ENCODE measurements at regions not wholly inside any gene's neighbourhood (a gene's known extent, or its start where the extent isn't known, plus 50 kb on each side); places are given as distances from the start of the nearest gene placed in this dataset.

DNA sequence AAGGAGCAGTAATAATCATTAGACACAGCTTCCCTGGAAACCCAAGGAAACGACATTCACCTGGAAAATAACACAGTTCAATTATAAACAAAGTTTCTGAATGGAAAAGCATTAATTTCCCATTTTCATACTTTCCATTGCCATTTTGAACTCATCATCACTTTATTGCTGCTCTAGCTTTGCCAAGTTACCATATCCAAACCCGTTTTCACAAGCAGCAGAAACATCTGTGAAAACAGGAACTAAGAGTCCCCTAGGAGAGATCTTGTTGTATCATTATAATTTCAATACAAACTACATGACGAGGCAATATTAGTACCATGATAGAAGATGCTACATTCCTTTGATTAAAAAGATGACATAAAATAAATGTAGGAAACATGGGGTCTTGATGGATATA is 597.0 kb upstream of the NRXN1 start:
- WGBS, 2 donors (ENCODE audit: low coverage in 1 of 2), result 21 to 22% methylated on average over 3 of the region's 3 CpGs
- TF ChIP-seq POLR2AphosphoS5 (IDR thresholded peaks at IDR 0.05) (no peak), POLR2A (IDR thresholded peaks at IDR 0.05) (no peak), EP300 (IDR thresholded peaks at IDR 0.05) (no peak)
- TF ChIP-seq, protein P1, sequence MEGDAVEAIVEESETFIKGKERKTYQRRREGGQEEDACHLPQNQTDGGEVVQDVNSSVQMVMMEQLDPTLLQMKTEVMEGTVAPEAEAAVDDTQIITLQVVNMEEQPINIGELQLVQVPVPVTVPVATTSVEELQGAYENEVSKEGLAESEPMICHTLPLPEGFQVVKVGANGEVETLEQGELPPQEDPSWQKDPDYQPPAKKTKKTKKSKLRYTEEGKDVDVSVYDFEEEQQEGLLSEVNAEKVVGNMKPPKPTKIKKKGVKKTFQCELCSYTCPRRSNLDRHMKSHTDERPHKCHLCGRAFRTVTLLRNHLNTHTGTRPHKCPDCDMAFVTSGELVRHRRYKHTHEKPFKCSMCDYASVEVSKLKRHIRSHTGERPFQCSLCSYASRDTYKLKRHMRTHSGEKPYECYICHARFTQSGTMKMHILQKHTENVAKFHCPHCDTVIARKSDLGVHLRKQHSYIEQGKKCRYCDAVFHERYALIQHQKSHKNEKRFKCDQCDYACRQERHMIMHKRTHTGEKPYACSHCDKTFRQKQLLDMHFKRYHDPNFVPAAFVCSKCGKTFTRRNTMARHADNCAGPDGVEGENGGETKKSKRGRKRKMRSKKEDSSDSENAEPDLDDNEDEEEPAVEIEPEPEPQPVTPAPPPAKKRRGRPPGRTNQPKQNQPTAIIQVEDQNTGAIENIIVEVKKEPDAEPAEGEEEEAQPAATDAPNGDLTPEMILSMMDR (IDR thresholded peaks at IDR 0.05), result no peak
- H3K4me3 ChIP-seq, result no peak overlapping the region
- no peaks in the 10 kb centered on the region for H3K36me3 ChIP-seq
- H3K9me3 ChIP-seq, result no peaks in the 10 kb centered on the region
- no peaks in the 10 kb centered on the region for H3K27me3 ChIP-seq
- H3K27ac ChIP-seq, result no peak overlapping the region
- no peaks in the 10 kb centered on the region for H3K4me1 ChIP-seq
- ATAC-seq, result no peak

DNA sequence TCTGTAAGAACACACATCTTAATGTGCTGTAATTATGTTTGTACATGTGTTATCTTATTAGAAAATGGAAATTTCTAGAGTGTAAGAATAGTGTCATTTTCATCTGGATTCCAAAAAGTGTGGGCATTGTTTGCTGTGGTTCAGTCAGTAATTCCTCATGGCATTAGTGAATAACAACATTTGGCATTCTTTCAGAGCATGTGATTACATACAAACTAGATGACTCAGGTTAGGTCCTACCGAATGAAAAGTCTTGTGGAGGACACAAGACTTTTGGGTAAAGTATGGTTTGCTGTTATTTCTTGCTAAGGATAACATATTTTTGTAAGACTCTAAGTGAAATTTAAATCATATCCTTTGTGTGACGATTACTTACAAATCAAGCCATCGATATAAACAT is 593.1 kb upstream of the NRXN1 start:
- Histone ChIP-seq H3K27me3 (no peaks in the 10 kb centered on the region), H3K9me3 (no peaks in the 10 kb centered on the region), H3K27ac (no peak overlapping the region), H3K4me1 (no peaks in the 10 kb centered on the region), H3K4me3 (no peak overlapping the region), H3K36me3 (no peaks in the 10 kb centered on the region)
- ATAC-seq, result no peak
- WGBS, 2 donors (ENCODE audit: low coverage in 1 of 2), result 51 to 65% methylated on average over 3 of the region's 3 CpGs
- TF ChIP-seq POLR2A (IDR thresholded peaks at IDR 0.05), result no peak
- TF ChIP-seq, protein P1 (IDR thresholded peaks at IDR 0.05), result no peak
- TF ChIP-seq EP300 (IDR thresholded peaks at IDR 0.05), result no peak
- TF ChIP-seq POLR2AphosphoS5 (IDR thresholded peaks at IDR 0.05), result no peak

DNA sequence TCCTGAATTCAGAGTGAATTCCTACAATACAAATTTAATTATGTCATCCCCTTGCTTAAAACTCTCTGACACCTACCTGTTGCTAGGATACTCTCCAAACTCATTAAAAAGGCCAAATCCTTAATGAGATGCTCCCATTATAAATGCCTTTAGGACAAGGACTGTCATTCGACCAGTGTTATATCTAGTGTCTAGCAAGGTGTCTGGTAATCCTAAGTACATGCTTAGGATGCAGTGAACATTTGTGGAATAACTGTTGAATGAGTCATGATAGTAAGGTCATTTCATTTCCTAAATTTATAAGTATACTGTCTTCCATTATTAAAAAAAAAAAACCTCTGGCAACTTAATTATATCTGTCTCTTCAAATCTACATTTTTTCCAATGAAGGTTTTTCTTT is 588.9 kb upstream of the NRXN1 start:
- ATAC-seq, result no peak
- Histone ChIP-seq H3K27ac (no peak overlapping the region), H3K36me3 (no peaks in the 10 kb centered on the region), H3K4me3 (no peak overlapping the region), H3K9me3 (no peaks in the 10 kb centered on the region), H3K4me1 (no peaks in the 10 kb centered on the region), H3K27me3 (no peaks in the 10 kb centered on the region)
- no peak for TF ChIP-seq EP300 (IDR thresholded peaks at IDR 0.05)
- TF ChIP-seq POLR2A (IDR thresholded peaks at IDR 0.05), result no peak
- TF ChIP-seq, protein P1 (IDR thresholded peaks at IDR 0.05), result no peak
- no peak for TF ChIP-seq POLR2AphosphoS5 (IDR thresholded peaks at IDR 0.05)
- 25 to 63% methylated on average over 1 of the region's 1 CpG for WGBS, 2 donors (ENCODE audit: low coverage in 1 of 2)

DNA sequence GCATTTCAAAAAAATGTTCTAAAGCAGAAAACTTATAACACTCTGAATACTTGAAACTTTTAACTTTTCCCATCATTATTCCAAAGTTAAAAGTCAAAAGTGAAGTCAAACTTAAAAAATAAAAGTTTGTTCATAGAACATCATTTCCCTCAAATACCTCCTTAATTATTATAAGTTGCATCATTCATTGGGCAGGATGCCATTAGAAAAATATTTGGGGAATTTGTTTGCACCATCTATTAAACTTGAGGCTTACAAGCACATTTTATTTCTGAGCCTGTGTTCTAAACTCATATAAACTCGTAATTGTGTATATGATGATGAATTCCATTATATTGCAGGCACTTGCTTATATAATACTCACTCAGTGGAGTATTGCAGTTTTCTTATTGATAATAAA is 588.0 kb upstream of the NRXN1 start:
- TF ChIP-seq POLR2AphosphoS5 (IDR thresholded peaks at IDR 0.05) (no peak), EP300 (IDR thresholded peaks at IDR 0.05) (no peak)
- TF ChIP-seq, protein P1 (IDR thresholded peaks at IDR 0.05), result no peak
- H3K27ac ChIP-seq, result no peak overlapping the region
- peaks cover 0 to 7% (median 0%) of the 10 kb centered on the region in 3 donors for H3K9me3 ChIP-seq
- H3K36me3 ChIP-seq, result no peaks in the 10 kb centered on the region
- WGBS, 2 donors (ENCODE audit: low coverage in 1 of 2), result 43 to 100% methylated on average over 1 of the region's 1 CpG
- H3K4me1 ChIP-seq, result no peaks in the 10 kb centered on the region
- no peak for ATAC-seq
- no peaks in the 10 kb centered on the region for H3K27me3 ChIP-seq
- no peak overlapping the region for H3K4me3 ChIP-seq

DNA sequence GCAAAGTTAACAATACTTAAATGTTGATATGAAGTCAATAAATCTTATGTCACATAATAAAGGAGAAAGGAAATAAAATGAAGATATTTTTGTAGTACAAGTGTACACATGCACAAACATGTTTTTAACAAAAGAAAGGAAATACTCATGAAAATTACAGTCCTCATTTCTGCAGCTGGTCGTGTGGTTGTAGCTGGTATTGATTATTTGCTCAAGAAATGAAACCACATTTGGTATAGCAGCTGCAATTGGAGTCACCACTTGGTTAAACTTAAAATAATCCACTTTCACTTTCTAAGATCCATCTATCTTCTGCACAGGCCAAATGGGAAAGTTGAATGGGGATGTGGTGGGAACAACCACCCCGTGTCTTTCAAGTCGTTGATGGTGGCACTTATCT is 580.5 kb upstream of the NRXN1 start:
- H3K4me3 ChIP-seq, result no peak overlapping the region
- H3K9me3 ChIP-seq, result peaks cover 0 to 41% (median 0%) of the 10 kb centered on the region in 3 donors
- no peaks in the 10 kb centered on the region for H3K36me3 ChIP-seq
- TF ChIP-seq, protein P1 (IDR thresholded peaks at IDR 0.05), result no peak
- TF ChIP-seq POLR2A (IDR thresholded peaks at IDR 0.05) (no peak), POLR2AphosphoS5 (IDR thresholded peaks at IDR 0.05) (no peak)
- no peak overlapping the region for H3K27ac ChIP-seq
- ATAC-seq, result no peak
- WGBS, 2 donors (ENCODE audit: low coverage in 1 of 2), result 75 to 83% methylated on average over 3 of the region's 3 CpGs
- no peaks in the 10 kb centered on the region for H3K27me3 ChIP-seq
- no peaks in the 10 kb centered on the region for H3K4me1 ChIP-seq
